Pancreas (tissue), 10 donors: ENCODE measurements at regions not wholly inside any gene's neighbourhood (a gene's known extent, or its start where the extent isn't known, plus 50 kb on each side); places are given as distances from the start of the nearest gene placed in this dataset.
A peak's percentile ranks its signal among the peaks of the same experiment; 100 is the strongest.

Experiments used
- ATAC-seq, 4 donors: fragments of 200-7000 bp; cut with Tn5 transposase; one replicate each; pipeline versions ENCODE4 v1.8.0 to v1.9.1; 2020; ENCODE audit warnings: mild to moderate bottlenecking in 4 of 4, moderate library complexity in 4 of 4
- DNase-seq, 6 donors: peaks; one replicate each; pipeline ENCODE4 v3.0.0-alpha.2; 2020
- FAIRE-seq: peaks from 2 replicates; lab custom pipeline; 2012; peaks lifted over from hg19 to GRCh38; lab: Jason Lieb, UNC
- H3K27ac ChIP-seq, 4 donors: fragments of 200-600 bp; sonication (generic); 1 replicate in 3 of 4; 2 replicates in 1 of 4; pipeline versions ENCODE4 v1.5.0 to v1.8.0; 2020
- H3K27me3 ChIP-seq, 4 donors: fragments of 200-600 bp; one replicate each; pipeline ENCODE4 v1.8.0; 2021
- H3K36me3 ChIP-seq, 3 donors: fragments of 200-600 bp; sonication (generic) in 1 of 3; one replicate each; pipeline versions ENCODE4 v1.5.0 to v1.8.0; 2020 to 2021
- H3K4me1 ChIP-seq, 3 donors: fragments of 200-600 bp; one replicate each; pipeline ENCODE4 v1.8.0; 2021
- H3K4me3 ChIP-seq, 4 donors: fragments of 200-600 bp; sonication (generic) in 2 of 4; one replicate each; pipeline versions ENCODE4 v1.5.0 to v1.8.0; 2020 to 2021
- H3K9me3 ChIP-seq, 4 donors: fragments of 200-600 bp; one replicate each; pipeline ENCODE4 v1.8.0; 2021
- WGBS, 2 donors: extraction: QIAGEN DNeasy Blood & Tissue Kit; methylation state at CpG; one replicate each; pipeline ENCODE4 v1.1.7; 2013; 5-methylcytosine and 5-hydroxymethylcytosine counted together
- intact Hi-C, 3 donors: fragments of 100-400 bp; cut with DNase I; formaldehyde crosslinking; loops; one replicate each; pipeline versions ENCODE4 v1.11.1 to v1.14.2; 2022
- TF ChIP-seq, protein P1 (sequence below), 4 donors: fragments of 200-600 bp; sonication (generic) in 3 of 4; IDR thresholded peaks; one replicate each; pipeline versions ENCODE4 v1.5.0 to v1.8.0; 2021; ENCODE audit warnings: antibody characterized with exemption in 4 of 4
- donor health status: healthy with polysubstance abuse.
- donor health status: DM: no; HTN: no; CAD: no; lungs with moderate emphysema.
- donor health status: DM: no; HTN: no; CAD: no.
- donor health status: control.
- donor health status: control.
- donor health status: Bipolar disorder and iron deficiency.
- donor health status: DM: yes; HTN: yes; CAD: no.
- donor health status: DM: no; HTN: no; CAD: no.
- donor health status: DM: no; HTN: no; CAD: no.
- donor health status: DM: yes; HTN: yes; CAD: no.

DNA sequence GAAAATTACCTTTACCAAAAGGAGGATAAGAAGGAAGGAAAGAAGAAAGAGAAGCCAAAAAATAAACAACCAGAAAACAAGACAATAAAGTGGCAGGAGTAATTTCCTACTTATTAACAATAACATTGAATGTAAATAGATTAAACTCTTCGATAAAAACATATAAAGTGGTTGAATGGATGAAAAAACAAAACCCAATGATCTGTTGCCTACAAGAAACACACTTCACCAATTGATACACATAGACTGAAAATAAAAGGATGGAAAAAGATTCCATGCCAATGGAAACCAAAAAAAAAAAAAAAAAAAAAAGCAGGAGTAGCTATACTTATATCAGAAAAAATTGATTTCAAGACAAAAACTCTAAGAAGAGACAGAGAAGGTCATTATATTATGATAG is 518.9 kb downstream of the BCKDHB start:
- FAIRE-seq (no peak), ATAC-seq (no peak), DNase-seq (no peak)
- no peaks in the 10 kb centered on the region for H3K27me3 ChIP-seq
- H3K27ac ChIP-seq: no peak overlapping the region
- TF ChIP-seq, protein P1, sequence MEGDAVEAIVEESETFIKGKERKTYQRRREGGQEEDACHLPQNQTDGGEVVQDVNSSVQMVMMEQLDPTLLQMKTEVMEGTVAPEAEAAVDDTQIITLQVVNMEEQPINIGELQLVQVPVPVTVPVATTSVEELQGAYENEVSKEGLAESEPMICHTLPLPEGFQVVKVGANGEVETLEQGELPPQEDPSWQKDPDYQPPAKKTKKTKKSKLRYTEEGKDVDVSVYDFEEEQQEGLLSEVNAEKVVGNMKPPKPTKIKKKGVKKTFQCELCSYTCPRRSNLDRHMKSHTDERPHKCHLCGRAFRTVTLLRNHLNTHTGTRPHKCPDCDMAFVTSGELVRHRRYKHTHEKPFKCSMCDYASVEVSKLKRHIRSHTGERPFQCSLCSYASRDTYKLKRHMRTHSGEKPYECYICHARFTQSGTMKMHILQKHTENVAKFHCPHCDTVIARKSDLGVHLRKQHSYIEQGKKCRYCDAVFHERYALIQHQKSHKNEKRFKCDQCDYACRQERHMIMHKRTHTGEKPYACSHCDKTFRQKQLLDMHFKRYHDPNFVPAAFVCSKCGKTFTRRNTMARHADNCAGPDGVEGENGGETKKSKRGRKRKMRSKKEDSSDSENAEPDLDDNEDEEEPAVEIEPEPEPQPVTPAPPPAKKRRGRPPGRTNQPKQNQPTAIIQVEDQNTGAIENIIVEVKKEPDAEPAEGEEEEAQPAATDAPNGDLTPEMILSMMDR (IDR thresholded peaks at IDR 0.05): no peak
- no peaks in the 10 kb centered on the region for H3K36me3 ChIP-seq
- intact Hi-C loops: no loop called here
- WGBS, 2 donors: 47 to 83% methylated on average over 1 of the region's 1 CpG
- no peaks in the 10 kb centered on the region for H3K4me1 ChIP-seq
- no peak overlapping the region for H3K4me3 ChIP-seq
- H3K9me3 ChIP-seq: no peaks in the 10 kb centered on the region

DNA sequence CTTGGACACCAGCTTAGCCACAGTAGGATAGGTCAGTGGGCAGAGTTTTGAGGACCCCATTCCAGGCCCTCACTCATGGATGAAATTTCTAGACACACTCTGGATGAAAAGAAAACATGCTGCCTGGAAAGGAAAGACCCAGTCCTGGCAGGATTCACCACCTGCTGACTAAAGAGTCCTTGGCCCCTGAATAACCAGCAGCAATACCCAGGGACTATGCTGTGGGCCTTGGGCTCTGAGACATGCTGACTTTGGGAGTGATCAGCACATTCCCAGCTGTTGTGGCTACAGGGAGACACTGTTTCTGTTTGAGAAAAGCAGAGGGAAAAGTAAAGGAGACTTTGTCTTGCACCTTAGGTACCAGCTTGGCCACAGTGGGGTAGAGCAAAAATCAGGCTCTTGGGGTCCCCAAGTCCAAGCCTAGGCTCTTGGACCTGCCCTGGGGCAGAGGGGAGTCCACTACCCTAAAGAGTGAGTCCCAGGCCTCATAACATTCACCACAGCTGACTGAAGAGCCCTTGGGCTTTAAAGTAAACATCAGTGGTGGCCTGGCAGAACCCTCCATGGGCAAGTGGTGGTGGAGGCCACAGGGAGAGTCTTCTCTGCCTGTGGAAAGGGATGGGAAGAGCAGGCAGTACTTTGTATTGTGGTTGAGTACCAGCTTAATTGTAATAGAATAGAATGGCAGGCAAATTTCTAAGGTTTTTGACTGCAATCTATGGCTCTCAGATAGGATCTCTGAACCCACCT is 516.8 kb downstream of the BCKDHB start:
- Histone ChIP-seq H3K27me3 (no peaks in the 10 kb centered on the region), H3K27ac (no peak overlapping the region), H3K4me3 (no peak overlapping the region), H3K4me1 (no peaks in the 10 kb centered on the region), H3K36me3 (no peaks in the 10 kb centered on the region), H3K9me3 (no peaks in the 10 kb centered on the region)
- intact Hi-C loops: no loop called here
- DNase-seq (no peak), ATAC-seq (no peak), FAIRE-seq (no peak)
- TF ChIP-seq, protein P1 (IDR thresholded peaks at IDR 0.05): no peak

DNA sequence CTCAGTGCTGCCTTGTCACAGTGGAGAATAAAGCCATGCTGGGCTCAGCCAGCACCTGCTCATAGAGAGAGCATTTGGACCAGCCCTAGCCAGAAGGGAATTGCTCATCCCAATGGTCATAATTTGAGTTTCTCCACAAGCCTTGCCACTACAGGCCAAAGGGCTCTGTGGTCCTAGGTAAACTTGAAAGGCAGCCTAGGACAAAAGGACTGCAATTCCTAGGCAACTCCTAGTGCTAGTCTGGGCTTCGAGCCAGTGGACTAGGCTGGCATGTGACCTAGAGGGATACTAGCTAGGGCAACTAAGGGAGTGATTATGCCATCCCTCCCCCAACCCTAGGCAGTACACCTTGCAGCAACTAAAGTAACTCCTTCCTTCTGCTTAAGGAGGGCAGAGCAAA is 516.2 kb downstream of the BCKDHB start:
- no peaks in the 10 kb centered on the region for H3K36me3 ChIP-seq
- intact Hi-C loops: no loop called here
- ATAC-seq: no peak
- H3K4me1 ChIP-seq: no peaks in the 10 kb centered on the region
- TF ChIP-seq, protein P1 (IDR thresholded peaks at IDR 0.05): no peak
- H3K27me3 ChIP-seq: no peaks in the 10 kb centered on the region
- peak in 1 of 6 donors; percentile 19 for DNase-seq
- no peak for FAIRE-seq
- H3K4me3 ChIP-seq: no peak overlapping the region
- no peaks in the 10 kb centered on the region for H3K9me3 ChIP-seq
- 59 to 78% methylated on average over 1 of the region's 1 CpG for WGBS, 2 donors
- no peak overlapping the region for H3K27ac ChIP-seq

DNA sequence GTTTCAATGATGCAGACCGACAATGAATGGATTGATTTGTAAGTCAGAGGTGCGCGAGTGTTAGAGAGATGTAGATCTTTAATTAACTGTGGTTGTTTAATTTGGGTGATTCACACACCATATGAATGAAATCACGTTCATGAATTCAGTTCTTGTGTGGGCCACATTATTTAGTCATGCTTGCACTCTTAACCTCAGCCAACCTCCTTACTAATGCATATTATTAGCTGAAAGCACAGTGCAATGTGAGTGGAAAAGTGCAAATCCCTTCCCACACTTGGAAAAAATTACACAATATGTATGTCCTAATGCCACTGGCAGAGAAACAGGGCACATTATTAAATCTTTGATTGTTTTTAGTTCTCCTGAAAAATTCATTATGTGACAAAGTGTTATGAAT is 512.5 kb downstream of the BCKDHB start:
- no peak for ATAC-seq
- 73% methylated on average over 4 of the region's 4 CpGs for WGBS, 2 donors
- H3K4me1 ChIP-seq: no peaks in the 10 kb centered on the region
- no peaks in the 10 kb centered on the region for H3K27me3 ChIP-seq
- no peak overlapping the region for H3K4me3 ChIP-seq
- TF ChIP-seq, protein P1 (IDR thresholded peaks at IDR 0.05): no peak
- no peak for FAIRE-seq
- DNase-seq: no peak
- H3K27ac ChIP-seq: no peak overlapping the region
- intact Hi-C loops: no loop called here
- H3K36me3 ChIP-seq: no peaks in the 10 kb centered on the region
- no peaks in the 10 kb centered on the region for H3K9me3 ChIP-seq

DNA sequence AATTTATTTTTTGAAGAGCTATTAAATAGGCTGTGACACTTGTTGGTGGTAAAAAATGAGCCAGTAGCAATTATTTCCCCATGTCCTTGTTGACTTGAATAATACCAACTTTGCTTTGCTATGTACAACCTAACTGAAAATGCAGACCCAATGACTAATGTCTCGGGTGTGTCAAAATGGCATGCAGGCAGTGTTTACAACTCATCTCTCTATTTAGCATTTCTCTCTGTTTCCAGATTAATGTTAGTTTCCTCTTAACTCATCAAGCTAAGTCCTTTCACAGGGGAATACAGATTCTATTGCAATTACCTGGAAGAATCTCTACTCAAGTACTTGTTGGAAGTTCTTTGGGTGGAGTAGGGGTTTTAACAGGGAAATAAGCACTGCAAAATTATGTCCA is 504.4 kb downstream of the BCKDHB start:
- Histone ChIP-seq H3K27ac (no peak overlapping the region), H3K27me3 (no peaks in the 10 kb centered on the region), H3K36me3 (no peaks in the 10 kb centered on the region), H3K4me3 (no peak overlapping the region), H3K9me3 (no peaks in the 10 kb centered on the region), H3K4me1 (peaks cover 0 to 9% (median 5%) of the 10 kb centered on the region in 3 donors)
- DNase-seq: no peak
- peak in 1 of 4 donors; percentile 37 for ATAC-seq
- FAIRE-seq: no peak
- TF ChIP-seq, protein P1 (IDR thresholded peaks at IDR 0.05): no peak
- intact Hi-C loops: no loop called here
- 90 to 92% methylated on average over 1 of the region's 1 CpG for WGBS, 2 donors
